ENCODE measurements at regions not wholly inside any gene's neighbourhood (a gene's known extent, or its start where the extent isn't known, plus 50 kb on each side); places are given as distances from the start of the nearest gene placed in this dataset.

DNA sequence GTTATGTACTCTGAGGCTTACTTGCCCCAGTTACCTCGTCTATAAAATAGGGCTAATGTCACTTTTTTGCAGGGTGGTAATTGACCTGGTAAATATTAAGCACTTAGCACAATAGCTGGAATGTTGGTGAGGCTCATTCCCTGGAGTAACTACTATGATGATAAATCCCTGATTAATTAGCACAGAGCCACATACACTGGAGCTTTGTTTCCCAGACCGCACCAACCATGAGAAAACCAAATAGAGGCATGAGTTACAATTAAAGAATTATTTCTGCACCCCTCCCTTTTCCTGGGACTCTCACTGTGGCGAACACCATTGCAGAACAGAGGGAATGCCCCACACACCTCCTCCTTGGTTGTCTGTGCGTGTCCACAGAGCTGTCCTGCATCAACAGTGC is 76.6 kb upstream of the CPOX start:
- Histone ChIP-seq H3K4me3 (ENCODE audit: low read depth, low read length, poor library complexity, severe bottlenecking) (no peak overlapping the region), H3F3A (ENCODE audit: insufficient read depth, low read length) (no peaks in the 10 kb centered on the region), H3K4me2 (ENCODE audit: low read length) (no peak overlapping the region), H4K20me1 (ENCODE audit: insufficient read depth, low read length) (no peaks in the 10 kb centered on the region), H3K27ac (ENCODE audit: low read depth, low read length, poor library complexity, severe bottlenecking) (no peak overlapping the region), H2AFZ (ENCODE audit: low read length) (no peak overlapping the region), H3K9me2 (ENCODE audit: low read depth, low read length) (no peaks in the 10 kb centered on the region), H3K79me2 (ENCODE audit: insufficient read depth, low read length) (no peaks in the 10 kb centered on the region), H3K9me3 (ENCODE audit: low read length) (no peaks in the 10 kb centered on the region), H3K27me3 (ENCODE audit: insufficient read depth, low read length) (no peaks in the 10 kb centered on the region), H3K36me3 (ENCODE audit: insufficient read depth, low read length) (no peaks in the 10 kb centered on the region), H3K4me1 (ENCODE audit: insufficient read depth, low read length, severe bottlenecking) (no peaks in the 10 kb centered on the region), H3K9ac (ENCODE audit: low read length) (no peak overlapping the region)
- TF ChIP-seq, protein P1, sequence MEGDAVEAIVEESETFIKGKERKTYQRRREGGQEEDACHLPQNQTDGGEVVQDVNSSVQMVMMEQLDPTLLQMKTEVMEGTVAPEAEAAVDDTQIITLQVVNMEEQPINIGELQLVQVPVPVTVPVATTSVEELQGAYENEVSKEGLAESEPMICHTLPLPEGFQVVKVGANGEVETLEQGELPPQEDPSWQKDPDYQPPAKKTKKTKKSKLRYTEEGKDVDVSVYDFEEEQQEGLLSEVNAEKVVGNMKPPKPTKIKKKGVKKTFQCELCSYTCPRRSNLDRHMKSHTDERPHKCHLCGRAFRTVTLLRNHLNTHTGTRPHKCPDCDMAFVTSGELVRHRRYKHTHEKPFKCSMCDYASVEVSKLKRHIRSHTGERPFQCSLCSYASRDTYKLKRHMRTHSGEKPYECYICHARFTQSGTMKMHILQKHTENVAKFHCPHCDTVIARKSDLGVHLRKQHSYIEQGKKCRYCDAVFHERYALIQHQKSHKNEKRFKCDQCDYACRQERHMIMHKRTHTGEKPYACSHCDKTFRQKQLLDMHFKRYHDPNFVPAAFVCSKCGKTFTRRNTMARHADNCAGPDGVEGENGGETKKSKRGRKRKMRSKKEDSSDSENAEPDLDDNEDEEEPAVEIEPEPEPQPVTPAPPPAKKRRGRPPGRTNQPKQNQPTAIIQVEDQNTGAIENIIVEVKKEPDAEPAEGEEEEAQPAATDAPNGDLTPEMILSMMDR (IDR thresholded peaks at IDR 0.05; ENCODE audit: low read length), result no peak
- no peak for TF ChIP-seq EZH2 (IDR thresholded peaks at IDR 0.05; ENCODE audit: borderline replicate concordance, low read length)

DNA sequence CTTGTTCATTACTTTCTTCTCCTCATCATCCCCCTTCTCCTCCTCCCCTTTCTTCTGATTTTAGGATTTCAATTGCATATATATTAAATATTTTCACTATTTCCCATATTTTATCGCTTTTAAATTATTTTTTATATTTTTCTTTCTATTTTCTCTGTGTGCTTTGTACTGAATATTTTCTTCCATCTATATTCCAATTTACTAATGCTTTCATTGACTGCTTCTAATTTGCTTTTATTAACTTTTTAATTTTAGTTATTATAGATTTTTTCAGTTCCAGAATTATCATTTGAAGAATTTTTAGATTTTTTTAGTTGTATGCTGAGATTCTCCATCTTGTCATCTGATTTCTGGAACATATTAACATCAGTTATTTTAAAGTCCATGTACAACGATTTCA is 83.2 kb upstream of the ST3GAL6 start:
- Histone ChIP-seq H3K27me3 (ENCODE audit: insufficient read depth, low read length) (no peaks in the 10 kb centered on the region), H3K4me1 (ENCODE audit: insufficient read depth, low read length, severe bottlenecking) (no peaks in the 10 kb centered on the region), H3K36me3 (ENCODE audit: insufficient read depth, low read length) (no peaks in the 10 kb centered on the region), H3K9me2 (ENCODE audit: low read depth, low read length) (no peaks in the 10 kb centered on the region), H3K27ac (ENCODE audit: low read depth, low read length, poor library complexity, severe bottlenecking) (no peak overlapping the region), H3K9ac (ENCODE audit: low read length) (no peak overlapping the region), H3K79me2 (ENCODE audit: insufficient read depth, low read length) (no peaks in the 10 kb centered on the region), H3K4me2 (ENCODE audit: low read length) (no peak overlapping the region), H4K20me1 (ENCODE audit: insufficient read depth, low read length) (no peaks in the 10 kb centered on the region), H2AFZ (ENCODE audit: low read length) (no peak overlapping the region), H3F3A (ENCODE audit: insufficient read depth, low read length) (no peaks in the 10 kb centered on the region), H3K9me3 (ENCODE audit: low read length) (no peaks in the 10 kb centered on the region), H3K4me3 (ENCODE audit: low read depth, low read length, poor library complexity, severe bottlenecking) (no peak overlapping the region)
- TF ChIP-seq, protein P1 (IDR thresholded peaks at IDR 0.05; ENCODE audit: low read length), result no peak
- no peak for TF ChIP-seq EZH2 (IDR thresholded peaks at IDR 0.05; ENCODE audit: borderline replicate concordance, low read length)

DNA sequence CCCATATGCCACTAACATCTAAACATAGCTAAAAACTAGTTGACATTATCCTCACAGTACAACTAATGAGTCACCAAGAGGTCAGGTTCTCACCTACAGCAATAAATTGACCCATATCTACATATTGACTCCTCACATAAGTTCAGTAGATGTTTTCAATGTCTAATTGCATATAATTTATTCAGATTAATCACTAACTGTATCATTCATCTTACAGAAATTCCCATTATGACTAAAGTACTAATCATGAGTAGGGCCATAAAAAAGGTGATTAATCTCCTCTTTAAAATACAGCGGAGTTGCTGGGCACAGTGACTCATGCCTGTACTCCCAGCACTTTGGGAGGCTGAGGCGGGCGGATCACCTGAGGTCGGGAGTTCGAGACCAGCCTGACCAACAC is 82.4 kb upstream of the ST3GAL6 start:
- no peaks in the 10 kb centered on the region for H3K79me2 ChIP-seq (ENCODE audit: insufficient read depth, low read length)
- no peak overlapping the region for H3K4me2 ChIP-seq (ENCODE audit: low read length)
- no peak overlapping the region for H2AFZ ChIP-seq (ENCODE audit: low read length)
- no peaks in the 10 kb centered on the region for H3K9me2 ChIP-seq (ENCODE audit: low read depth, low read length)
- no peaks in the 10 kb centered on the region for H3K36me3 ChIP-seq (ENCODE audit: insufficient read depth, low read length)
- H3K27me3 ChIP-seq (ENCODE audit: insufficient read depth, low read length), result no peaks in the 10 kb centered on the region
- H3K4me3 ChIP-seq (ENCODE audit: low read depth, low read length, poor library complexity, severe bottlenecking), result no peak overlapping the region
- no peaks in the 10 kb centered on the region for H3F3A ChIP-seq (ENCODE audit: insufficient read depth, low read length)
- TF ChIP-seq, protein P1 (IDR thresholded peaks at IDR 0.05; ENCODE audit: low read length), result no peak
- no peak for TF ChIP-seq EZH2 (IDR thresholded peaks at IDR 0.05; ENCODE audit: borderline replicate concordance, low read length)
- no peak overlapping the region for H3K27ac ChIP-seq (ENCODE audit: low read depth, low read length, poor library complexity, severe bottlenecking)
- H4K20me1 ChIP-seq (ENCODE audit: insufficient read depth, low read length), result no peaks in the 10 kb centered on the region
- H3K9me3 ChIP-seq (ENCODE audit: low read length), result no peaks in the 10 kb centered on the region
- no peak overlapping the region for H3K9ac ChIP-seq (ENCODE audit: low read length)
- no peaks in the 10 kb centered on the region for H3K4me1 ChIP-seq (ENCODE audit: insufficient read depth, low read length, severe bottlenecking)
